ENCODE measurements at regions not wholly inside any gene's neighbourhood (a gene's known extent, or its start where the extent isn't known, plus 50 kb on each side); places are given as distances from the start of the nearest gene placed in this dataset.

DNA sequence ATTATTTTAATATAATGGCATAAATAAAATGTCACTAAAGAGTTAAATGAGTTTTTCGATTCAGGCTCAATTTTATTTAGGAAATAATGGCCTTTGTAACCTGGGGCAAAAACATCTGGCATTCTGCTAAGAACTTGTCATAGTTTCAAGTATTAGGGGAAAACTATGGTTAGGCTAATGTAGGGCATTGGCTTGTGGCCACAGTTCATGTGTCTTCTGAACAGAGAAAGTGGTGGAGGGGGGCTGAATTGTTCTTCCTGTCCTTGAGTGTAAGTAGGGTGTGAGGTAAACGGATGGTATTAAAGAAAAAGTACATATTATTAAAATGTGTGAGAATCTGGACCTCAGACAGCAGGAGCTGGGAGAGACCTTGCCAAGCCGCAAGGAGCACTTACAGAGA, 69.1 kb upstream of the KLF14 start:
- TF ChIP-seq CTCF (IDR thresholded peaks at IDR 0.05) (no peak), ZFX (IDR thresholded peaks at IDR 0.05; ENCODE audit: borderline replicate concordance) (no peak)

Measured in 22Rv1 (cell line).